OCI-LY7 (cell line): ENCODE measurements at regions not wholly inside any gene's neighbourhood (a gene's known extent, or its start where the extent isn't known, plus 50 kb on each side); places are given as distances from the start of the nearest gene placed in this dataset.

Experiments used
- EZH2phosphoT487 ChIP-seq: fragments of 200-600 bp; sonication (generic); IDR thresholded peaks from 2 replicates; pipeline ENCODE4 v1.6.1; 2018; ENCODE audit warnings: low read depth, borderline replicate concordance, mild to moderate bottlenecking, mixed run types, antibody characterized with exemption, low read length, moderate library complexity, mixed read lengths
- TF ChIP-seq, protein P1 (sequence below): fragments of 200-600 bp; sonication (generic); conservative IDR thresholded peaks from 2 replicates; pipeline ENCODE4 v1.5.1; 2014; ENCODE audit warnings: mild to moderate bottlenecking, antibody characterized with exemption, low read length, moderate library complexity, mixed read lengths

DNA sequence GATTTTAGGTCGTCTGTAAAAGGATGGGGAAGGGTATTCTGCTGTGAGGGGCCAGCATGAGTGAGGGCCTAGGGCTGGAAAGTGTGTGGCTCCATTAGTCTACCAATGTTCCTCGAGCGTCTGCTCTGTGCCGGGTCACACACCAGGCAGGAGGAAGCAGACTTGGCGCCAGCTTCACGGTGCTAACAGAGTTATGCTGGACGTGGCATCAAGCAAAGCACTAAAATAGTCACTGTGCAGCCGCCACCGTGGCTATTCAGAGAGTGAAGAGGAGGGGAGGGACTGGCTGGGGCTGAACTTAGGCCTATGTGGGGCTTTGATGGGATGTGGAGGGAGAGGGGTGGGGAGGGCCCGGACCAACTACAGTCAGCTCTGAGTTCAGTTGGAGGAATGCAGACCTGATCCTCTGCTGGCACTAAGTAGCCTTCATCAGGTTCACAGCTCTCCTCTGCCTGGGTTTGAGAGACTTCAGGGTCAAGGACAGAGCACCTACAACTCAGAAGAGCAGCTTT is 83.9 kb upstream of the MSX1 start:
- TF ChIP-seq, protein P1, sequence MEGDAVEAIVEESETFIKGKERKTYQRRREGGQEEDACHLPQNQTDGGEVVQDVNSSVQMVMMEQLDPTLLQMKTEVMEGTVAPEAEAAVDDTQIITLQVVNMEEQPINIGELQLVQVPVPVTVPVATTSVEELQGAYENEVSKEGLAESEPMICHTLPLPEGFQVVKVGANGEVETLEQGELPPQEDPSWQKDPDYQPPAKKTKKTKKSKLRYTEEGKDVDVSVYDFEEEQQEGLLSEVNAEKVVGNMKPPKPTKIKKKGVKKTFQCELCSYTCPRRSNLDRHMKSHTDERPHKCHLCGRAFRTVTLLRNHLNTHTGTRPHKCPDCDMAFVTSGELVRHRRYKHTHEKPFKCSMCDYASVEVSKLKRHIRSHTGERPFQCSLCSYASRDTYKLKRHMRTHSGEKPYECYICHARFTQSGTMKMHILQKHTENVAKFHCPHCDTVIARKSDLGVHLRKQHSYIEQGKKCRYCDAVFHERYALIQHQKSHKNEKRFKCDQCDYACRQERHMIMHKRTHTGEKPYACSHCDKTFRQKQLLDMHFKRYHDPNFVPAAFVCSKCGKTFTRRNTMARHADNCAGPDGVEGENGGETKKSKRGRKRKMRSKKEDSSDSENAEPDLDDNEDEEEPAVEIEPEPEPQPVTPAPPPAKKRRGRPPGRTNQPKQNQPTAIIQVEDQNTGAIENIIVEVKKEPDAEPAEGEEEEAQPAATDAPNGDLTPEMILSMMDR: no peak
- no peak for TF ChIP-seq EZH2phosphoT487
